ENCODE measurements at regions not wholly inside any gene's neighbourhood (a gene's known extent, or its start where the extent isn't known, plus 50 kb on each side); places are given as distances from the start of the nearest gene placed in this dataset.

GRCh38 chr4:165677081-165677480 lies 196.0 kb upstream of the TLL1 start:
- TF ChIP-seq, protein P1, sequence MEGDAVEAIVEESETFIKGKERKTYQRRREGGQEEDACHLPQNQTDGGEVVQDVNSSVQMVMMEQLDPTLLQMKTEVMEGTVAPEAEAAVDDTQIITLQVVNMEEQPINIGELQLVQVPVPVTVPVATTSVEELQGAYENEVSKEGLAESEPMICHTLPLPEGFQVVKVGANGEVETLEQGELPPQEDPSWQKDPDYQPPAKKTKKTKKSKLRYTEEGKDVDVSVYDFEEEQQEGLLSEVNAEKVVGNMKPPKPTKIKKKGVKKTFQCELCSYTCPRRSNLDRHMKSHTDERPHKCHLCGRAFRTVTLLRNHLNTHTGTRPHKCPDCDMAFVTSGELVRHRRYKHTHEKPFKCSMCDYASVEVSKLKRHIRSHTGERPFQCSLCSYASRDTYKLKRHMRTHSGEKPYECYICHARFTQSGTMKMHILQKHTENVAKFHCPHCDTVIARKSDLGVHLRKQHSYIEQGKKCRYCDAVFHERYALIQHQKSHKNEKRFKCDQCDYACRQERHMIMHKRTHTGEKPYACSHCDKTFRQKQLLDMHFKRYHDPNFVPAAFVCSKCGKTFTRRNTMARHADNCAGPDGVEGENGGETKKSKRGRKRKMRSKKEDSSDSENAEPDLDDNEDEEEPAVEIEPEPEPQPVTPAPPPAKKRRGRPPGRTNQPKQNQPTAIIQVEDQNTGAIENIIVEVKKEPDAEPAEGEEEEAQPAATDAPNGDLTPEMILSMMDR (optimal IDR thresholded peaks at IDR 0.05 in 1 of 3, IDR thresholded peaks at IDR 0.05 in 1 of 3, conservative IDR thresholded peaks at IDR 0.05 in 1 of 3; ENCODE audit: extremely low read depth in 1 of 3, insufficient read depth in 2 of 3, low read length in 3 of 3) = no peak
- no peak for TF ChIP-seq EZH2 (IDR thresholded peaks at IDR 0.05; ENCODE audit: low read length)
